HCT116 (cell line): ENCODE measurements at regions not wholly inside any gene's neighbourhood (a gene's known extent, or its start where the extent isn't known, plus 50 kb on each side); places are given as distances from the start of the nearest gene placed in this dataset.

Experiments used
- ATAC-seq: fragments of 200-7000 bp; cut with Tn5 transposase; 2 replicates; pipeline ENCODE4 v1.9.1; 2020; ENCODE audit warnings: mild to moderate bottlenecking, moderate library complexity
- BruUV-seq: library from RNA; stranded (reverse); fragments of 400-500 nt; replicated peaks from 2 replicates; lab custom pipeline; 2021; lab: Mats Ljungman, UMichigan
- CTCF ChIA-PET: fragments of 300-600 bp; sonication (Branson Sonifier 250); formaldehyde crosslinking; loops from one replicate; lab custom pipeline; 2021; ENCODE audit warnings: antibody characterized with exemption; lab: Charles Lee
- POLR2A ChIA-PET: fragments of 300-600, 350-600 bp; sonication (Branson Sonifier 250); formaldehyde crosslinking; loops from one replicate; lab custom pipeline; 2021; ENCODE audit warnings: antibody characterized with exemption; lab: Charles Lee
- RAD21 ChIA-PET, 2 experiments: fragments of 300-600 bp; sonication (Branson Sonifier 250); formaldehyde crosslinking; loops; one replicate each; lab custom pipeline; 2023; ENCODE audit warnings: low total read pairs in 2 of 2; ENCODE audit not compliant: uncharacterized antibody in 2 of 2, unreplicated experiment in 2 of 2, low non-redundant PET in 1 of 2; lab: Charles Lee
- DNase-seq: peaks from one replicate; pipeline ENCODE4 v3.0.0-alpha.2; 2010; ENCODE audit warnings: low read depth, low spot score
- H2AFZ ChIP-seq: fragments of 200-600 bp; shearing (Covaris generic), sonication (generic); 2 replicates; pipeline ENCODE4 v1.6.1; 2017; ENCODE audit warnings: low read depth, mixed run types, mixed read lengths, antibody characterized with exemption, low read length; ENCODE audit not compliant: poor library complexity, severe bottlenecking
- H3K27ac ChIP-seq: 2 replicates; pipeline ENCODE4 v1.5.1; 2012; ENCODE audit warnings: low read depth, low read length
- H3K27me3 ChIP-seq: fragments of 200-600 bp; sonication (generic); 2 replicates; pipeline ENCODE4 v1.6.1; 2016; ENCODE audit warnings: mixed run types, low read length, mixed read lengths; ENCODE audit not compliant: insufficient read depth
- H3K36me3 ChIP-seq, 2 experiments: fragments of 200-500 bp in 1 of 2; fragments of 200-600 bp in 1 of 2; sonication (Bioruptor generic) in 1 of 2; sonication (generic) in 1 of 2; 2 replicates each; pipeline versions ENCODE4 v1.5.1 to v1.6.1; 2014 to 2016; ENCODE audit warnings: low read length in 2 of 2, inconsistent platforms in 1 of 2, mixed read lengths in 1 of 2, mixed run types in 1 of 2; ENCODE audit not compliant: insufficient read depth in 2 of 2, control insufficient read depth in 1 of 2
- H3K4me1 ChIP-seq, 2 experiments: fragments of 200-600 bp in 1 of 2; sonication (generic) in 1 of 2; 2 replicates each; pipeline versions ENCODE4 v1.5.1 to v1.6.1; 2012 to 2017; ENCODE audit warnings: low read length in 2 of 2, inconsistent platforms in 1 of 2, mild to moderate bottlenecking in 1 of 2, mixed read lengths in 1 of 2, mixed run types in 1 of 2, moderate library complexity in 1 of 2; ENCODE audit not compliant: insufficient read depth in 2 of 2, control insufficient read depth in 1 of 2
- H3K4me2 ChIP-seq: fragments of 200-600 bp; sonication (generic); 2 replicates; pipeline ENCODE4 v1.6.1; 2017; ENCODE audit warnings: mixed run types, low read length, mixed read lengths
- H3K4me3 ChIP-seq, 2 experiments: fragments of 200-600 bp in 1 of 2; sonication (generic) in 1 of 2; replicated peaks in 1 of 2; 2 replicates each; pipeline ENCODE4 v1.5.1; 2011 to 2016; ENCODE audit warnings: low read length in 2 of 2, control low read depth in 1 of 2, low read depth in 1 of 2, mild to moderate bottlenecking in 1 of 2, mixed read lengths in 1 of 2, mixed run types in 1 of 2
- H3K79me2 ChIP-seq: fragments of 200-600 bp; sonication (generic); 2 replicates; pipeline ENCODE4 v1.6.1; 2017; ENCODE audit warnings: mild to moderate bottlenecking, mixed run types, low read length, moderate library complexity, mixed read lengths; ENCODE audit not compliant: insufficient read depth
- H3K9ac ChIP-seq: fragments of 200-600 bp; sonication (generic); 2 replicates; pipeline ENCODE4 v1.6.1; 2016; ENCODE audit warnings: low read length, mixed read lengths
- H3K9me2 ChIP-seq: fragments of 200-600 bp; sonication (generic), shearing (Covaris generic); 2 replicates; pipeline ENCODE4 v1.6.1; 2017; ENCODE audit warnings: mixed run types, mild to moderate bottlenecking, moderate library complexity; ENCODE audit not compliant: insufficient read depth
- H3K9me3 ChIP-seq, 2 experiments: fragments of 200-500 bp in 1 of 2; fragments of 200-600 bp in 1 of 2; sonication (Bioruptor generic) in 1 of 2; sonication (generic) in 1 of 2; 2 replicates each; pipeline ENCODE4 v1.6.1; 2014 to 2017; ENCODE audit warnings: low read length in 2 of 2, mixed read lengths in 2 of 2, inconsistent platforms in 1 of 2, low read depth in 1 of 2, mild to moderate bottlenecking in 1 of 2, mixed run types in 1 of 2, moderate library complexity in 1 of 2; ENCODE audit not compliant: control insufficient read depth in 1 of 2, insufficient read depth in 1 of 2
- H4K20me1 ChIP-seq: fragments of 200-600 bp; sonication (generic), shearing (Covaris generic); 2 replicates; pipeline ENCODE4 v1.6.1; 2017; ENCODE audit warnings: mixed run types, mild to moderate bottlenecking, moderate library complexity; ENCODE audit not compliant: insufficient read depth
- ATF3 ChIP-seq: IDR thresholded peaks from 2 replicates; pipeline ENCODE4 v1.6.1; 2012
- ELF1 ChIP-seq: IDR thresholded peaks from 2 replicates; pipeline ENCODE4 v1.6.1; 2012; ENCODE audit warnings: low read depth, borderline replicate concordance
- EZH2phosphoT487 ChIP-seq: fragments of 200-600 bp; IDR thresholded peaks from 2 replicates; pipeline ENCODE4 v1.6.1; 2018; ENCODE audit warnings: antibody characterized with exemption, borderline replicate concordance
- FOSL1 ChIP-seq: IDR thresholded peaks from 2 replicates; pipeline ENCODE4 v1.6.1; 2012; ENCODE audit warnings: low read depth
- MAX ChIP-seq: IDR thresholded peaks from 2 replicates; pipeline ENCODE4 v1.6.1; 2012
- POLR2A ChIP-seq: IDR thresholded peaks from 2 replicates; pipeline ENCODE4 v1.7.0; 2011; ENCODE audit warnings: borderline replicate concordance; ENCODE audit not compliant: insufficient read depth, insufficient read length; ENCODE audit errors: extremely low read depth
- POLR2AphosphoS5 ChIP-seq: IDR thresholded peaks from 2 replicates; pipeline ENCODE4 v1.6.1; 2011; ENCODE audit warnings: mild to moderate bottlenecking, low read depth, low read length, moderate library complexity
- RAD21 ChIP-seq: IDR thresholded peaks from 2 replicates; pipeline ENCODE4 v1.6.1; 2012; ENCODE audit warnings: low read depth, mild to moderate bottlenecking
- REST ChIP-seq: IDR thresholded peaks from 2 replicates; pipeline ENCODE4 v1.6.1; 2012; ENCODE audit warnings: low read depth
- SIN3A ChIP-seq: IDR thresholded peaks from 2 replicates; pipeline ENCODE4 v1.6.1; 2012; ENCODE audit warnings: low read depth
- SP1 ChIP-seq: IDR thresholded peaks from 2 replicates; pipeline ENCODE4 v1.6.1; 2012; ENCODE audit warnings: low read depth
- SRF ChIP-seq: IDR thresholded peaks from 2 replicates; pipeline ENCODE4 v1.6.1; 2012; ENCODE audit warnings: low read depth
- YY1 ChIP-seq: IDR thresholded peaks from 2 replicates; pipeline ENCODE4 v1.6.1; 2011; ENCODE audit warnings: low read length, low read depth, moderate library complexity, mild to moderate bottlenecking; ENCODE audit not compliant: insufficient replicate concordance; ENCODE audit errors: extremely low read depth
- ZBTB33 ChIP-seq: IDR thresholded peaks from 2 replicates; pipeline ENCODE4 v1.6.1; 2011; ENCODE audit warnings: mild to moderate bottlenecking, low read length, moderate library complexity; ENCODE audit not compliant: insufficient replicate concordance; ENCODE audit errors: extremely low read depth
- ZFX ChIP-seq: fragments of 450-650 bp; IDR thresholded peaks from 2 replicates; pipeline ENCODE4 v1.6.1; 2017
- ZNF274 ChIP-seq: fragments of 200-500 bp; sonication (Bioruptor generic); IDR thresholded peaks from 2 replicates; pipeline ENCODE4 v1.6.1; 2014; ENCODE audit warnings: mild to moderate bottlenecking, low read depth, low read length, inconsistent platforms
- intact Hi-C: fragments of 100-400 bp; cut with micrococcal nuclease; formaldehyde crosslinking; loops from 2 replicates; pipeline ENCODE4 v1.10.0; 2022

- intact Hi-C loops: no loop called here
- H3K79me2 ChIP-seq: no peaks in the 10 kb centered on the region
- H3K27ac ChIP-seq: no peak overlapping the region
- no peaks in the 10 kb centered on the region for H3K9me3 ChIP-seq
- no TSS peak for BruUV-seq
- POLR2A ChIA-PET: no interaction called here
- CTCF ChIA-PET: no interaction called here
- H3K36me3 ChIP-seq: no peaks in the 10 kb centered on the region
- TF ChIP-seq SP1: no peak
- TF ChIP-seq MAX: no peak
- no peak for TF ChIP-seq ZNF274
- no peak for TF ChIP-seq REST
- no peak for TF ChIP-seq ZFX
- no peak for TF ChIP-seq ZBTB33
- no peak for TF ChIP-seq ATF3
- TF ChIP-seq YY1: no peak
- no peak for TF ChIP-seq RAD21
- TF ChIP-seq EZH2phosphoT487: no peak
- TF ChIP-seq SRF: no peak
- TF ChIP-seq POLR2AphosphoS5: no peak
- TF ChIP-seq FOSL1: no peak
- no peak for TF ChIP-seq POLR2A
- TF ChIP-seq ELF1: no peak
- no peak for TF ChIP-seq SIN3A
- TF ChIP-seq, all 23 proteins: peak for 0
- no peak overlapping the region for H3K9ac ChIP-seq
- H3K4me2 ChIP-seq: no peak overlapping the region
- H3K9me2 ChIP-seq: no peaks in the 10 kb centered on the region
- RAD21 ChIA-PET: no interaction called here
- H4K20me1 ChIP-seq: no peaks in the 10 kb centered on the region
- peaks cover 0 to 6% of the 10 kb centered on the region in 2 experiments; a peak in 2 of 4 replicates for H3K4me1 ChIP-seq
- DNase-seq (no peak), ATAC-seq (no peak)
- no peaks in the 10 kb centered on the region for H3K27me3 ChIP-seq
- H3K4me3 ChIP-seq: no peak overlapping the region
- no peak overlapping the region for H2AFZ ChIP-seq
These were observed 199.4 kb upstream of the HMCN1 start for GRCh38 chr1:185534801-185535200.
